HUES64 (cell line): ENCODE measurements at regions not wholly inside any gene's neighbourhood (a gene's known extent, or its start where the extent isn't known, plus 50 kb on each side); places are given as distances from the start of the nearest gene placed in this dataset.

Source experiments
- H3K27ac ChIP-seq: 2 replicates; pipeline ENCODE4 v1.7.0; 2013; ENCODE audit warnings: low read depth, low read length, inconsistent platforms
- H3K27me3 ChIP-seq: 2 replicates; pipeline ENCODE4 v1.6.1; 2013; ENCODE audit warnings: mild to moderate bottlenecking, low read length; ENCODE audit not compliant: insufficient read depth
- H3K36me3 ChIP-seq: 2 replicates; pipeline ENCODE4 v1.6.1; 2013; ENCODE audit warnings: mild to moderate bottlenecking, low read length; ENCODE audit not compliant: insufficient read depth
- H3K4me1 ChIP-seq: 2 replicates; pipeline ENCODE4 v1.6.1; 2013; ENCODE audit warnings: mild to moderate bottlenecking, low read length, moderate library complexity; ENCODE audit not compliant: insufficient read depth
- H3K4me3 ChIP-seq: 2 replicates; pipeline ENCODE4 v1.5.1; 2013; ENCODE audit warnings: mild to moderate bottlenecking, low read length, moderate library complexity
- H3K9ac ChIP-seq: 2 replicates; pipeline ENCODE4 v1.6.1; 2013; ENCODE audit warnings: mild to moderate bottlenecking, low read depth, low read length
- H3K9me3 ChIP-seq: 2 replicates; pipeline ENCODE4 v1.6.1; 2013; ENCODE audit warnings: low read depth, low read length; ENCODE audit not compliant: insufficient read depth
- WGBS: fragments of 150-250, 120-280 bp; methylation state at CpG from one replicate; pipeline ENCODE4 v1.1.7; 2013; ENCODE audit warnings: missing lambda C conversion rate; 5-methylcytosine and 5-hydroxymethylcytosine counted together

DNA sequence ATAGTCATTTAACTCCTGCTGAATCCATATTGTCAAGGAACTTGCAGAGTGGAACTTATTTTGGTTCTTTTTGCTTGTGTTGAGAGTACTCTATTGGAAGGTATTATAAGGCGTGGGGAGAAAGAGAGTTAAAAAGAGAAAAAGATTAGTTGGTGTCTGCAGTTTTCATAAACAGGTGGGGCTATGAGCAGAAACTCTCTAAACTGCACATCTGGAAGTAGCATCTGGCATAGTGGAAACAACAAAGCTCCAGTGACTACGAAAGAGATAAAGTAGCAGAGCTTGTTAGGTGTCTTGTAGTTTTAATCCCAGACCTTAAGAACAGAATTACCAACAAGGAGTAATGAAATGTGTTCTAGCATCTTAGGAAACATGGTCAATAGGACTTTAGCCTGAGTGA is 148.8 kb upstream of the SGO1 start:
- Histone ChIP-seq H3K4me1 (peaks cover 25% of the 10 kb centered on the region), H3K9ac (no peak overlapping the region), H3K36me3 (no peaks in the 10 kb centered on the region), H3K27me3 (no peaks in the 10 kb centered on the region), H3K9me3 (no peaks in the 10 kb centered on the region), H3K27ac (no peak overlapping the region), H3K4me3 (no peak overlapping the region)
- 86% methylated on average over 2 of the region's 2 CpGs for WGBS

DNA sequence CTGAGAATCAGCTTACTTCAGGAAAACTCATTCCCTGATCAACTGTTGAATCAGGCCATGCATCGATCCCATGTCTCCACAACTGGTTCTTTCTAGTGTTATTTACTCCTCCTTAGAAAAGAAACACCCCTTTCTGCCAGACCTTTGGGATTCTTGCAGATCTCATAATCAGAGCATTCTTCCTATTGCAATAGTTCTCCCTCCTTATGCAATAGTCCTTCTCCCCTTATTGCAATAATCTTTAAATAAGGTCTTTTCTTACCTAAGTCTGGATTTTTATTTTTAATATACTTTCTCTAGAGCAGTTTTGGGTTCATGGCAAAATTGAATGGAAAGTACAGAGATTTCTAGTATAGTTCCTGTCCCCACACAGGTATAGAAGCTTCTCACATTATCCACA is 141.9 kb upstream of the SGO1 start:
- no peak overlapping the region for H3K9ac ChIP-seq

DNA sequence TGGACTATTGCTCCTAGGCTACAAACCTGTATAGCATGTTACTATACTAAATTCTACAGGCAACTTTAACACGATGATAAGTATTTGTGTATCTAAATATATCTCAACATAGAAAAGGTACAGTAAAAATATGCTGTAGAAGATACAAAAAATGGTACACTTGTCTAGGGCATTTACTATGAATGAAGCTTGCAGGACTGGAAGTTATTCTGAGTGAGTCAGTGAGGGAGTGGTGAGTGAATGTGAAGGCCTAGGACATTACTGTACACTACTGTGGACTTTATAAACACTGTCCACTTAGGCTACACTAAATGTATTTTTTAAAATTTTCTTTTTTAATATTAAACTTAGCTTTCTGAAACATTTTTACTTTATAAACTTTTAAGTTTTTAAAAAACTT is 140.5 kb upstream of the SGO1 start:
- WGBS, result no CpG with 5 or more reads among the region's 1 CpG
- Histone ChIP-seq H3K36me3 (no peaks in the 10 kb centered on the region), H3K27ac (no peak overlapping the region), H3K9me3 (no peaks in the 10 kb centered on the region), H3K27me3 (no peaks in the 10 kb centered on the region), H3K4me1 (peaks cover 7% of the 10 kb centered on the region), H3K4me3 (no peak overlapping the region), H3K9ac (no peak overlapping the region)

More for the DNA sequence above, 141.9 kb upstream of the SGO1 start:
- Histone ChIP-seq H3K4me1 (peaks cover 9% of the 10 kb centered on the region), H3K9me3 (no peaks in the 10 kb centered on the region), H3K27ac (no peak overlapping the region), H3K36me3 (no peaks in the 10 kb centered on the region), H3K4me3 (no peak overlapping the region), H3K27me3 (no peaks in the 10 kb centered on the region)
- 92% methylated on average over 1 of the region's 1 CpG for WGBS

DNA sequence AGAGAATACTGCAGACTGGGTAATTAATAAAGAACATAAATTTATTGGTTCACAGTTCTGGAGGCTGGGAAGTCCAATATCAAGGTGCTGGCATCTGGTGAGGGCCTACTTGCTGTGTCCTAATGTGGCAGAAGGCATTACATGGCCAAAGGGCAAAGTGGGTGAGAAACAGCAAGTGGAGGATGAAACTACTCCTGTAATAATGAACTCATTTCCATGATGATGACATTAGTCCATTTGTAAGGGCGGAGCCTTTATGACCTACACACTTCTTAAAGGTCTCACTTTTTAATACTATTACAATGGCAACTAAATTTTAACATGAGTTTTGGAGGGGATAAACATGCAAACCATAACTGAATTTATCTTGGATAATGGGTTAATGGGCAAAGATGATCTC is 139.6 kb upstream of the SGO1 start:
- Histone ChIP-seq H3K4me3 (no peak overlapping the region), H3K9ac (no peak overlapping the region), H3K36me3 (no peaks in the 10 kb centered on the region), H3K27me3 (no peaks in the 10 kb centered on the region), H3K4me1 (peaks cover 7% of the 10 kb centered on the region), H3K27ac (no peak overlapping the region), H3K9me3 (no peaks in the 10 kb centered on the region)
- WGBS, result 100% methylated on average over 1 of the region's 1 CpG

DNA sequence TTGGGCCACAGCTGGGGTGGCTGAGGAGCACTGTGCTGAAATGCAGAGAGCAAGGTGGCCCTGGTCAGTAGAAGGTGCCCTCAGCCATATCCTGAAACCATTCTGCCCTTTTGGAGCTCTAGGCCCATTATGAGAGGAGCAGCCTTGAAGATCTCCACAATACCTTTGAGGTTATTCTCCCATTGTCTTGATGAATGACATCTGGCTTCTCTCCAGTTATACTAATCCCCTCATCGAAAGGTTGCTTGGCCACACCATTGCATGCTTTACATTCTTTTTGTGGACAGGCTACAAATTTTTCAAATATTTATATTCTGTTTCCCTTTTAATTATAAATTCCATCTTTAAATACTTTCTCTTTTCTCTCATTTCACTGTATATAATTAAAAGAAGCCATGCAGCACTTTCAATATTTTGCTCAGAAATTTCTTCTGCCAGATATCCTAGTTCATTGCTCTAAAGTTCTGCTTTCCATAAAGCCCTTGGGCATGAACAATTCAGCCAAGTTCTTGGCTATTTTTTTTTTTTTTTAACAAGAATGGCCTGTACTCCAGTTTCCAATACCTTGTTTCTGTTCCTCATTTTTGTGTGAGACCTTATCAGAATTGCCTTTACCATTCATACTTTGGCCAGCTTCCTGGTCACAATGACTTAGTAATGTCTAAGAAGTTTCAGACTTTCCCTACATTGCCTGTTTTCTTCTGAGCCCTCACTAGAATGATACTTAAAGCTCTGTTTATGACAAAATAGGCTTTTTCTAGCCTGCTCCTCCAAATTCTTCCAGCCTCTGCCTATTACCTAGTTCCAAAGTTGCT is 138.9 kb upstream of the SGO1 start:
- Histone ChIP-seq H3K9me3 (no peaks in the 10 kb centered on the region), H3K4me3 (no peak overlapping the region), H3K27me3 (no peaks in the 10 kb centered on the region), H3K9ac (no peak overlapping the region), H3K36me3 (no peaks in the 10 kb centered on the region), H3K27ac (no peak overlapping the region), H3K4me1 (peaks cover 6% of the 10 kb centered on the region)
- WGBS, result 94% methylated on average over 1 of the region's 1 CpG

DNA sequence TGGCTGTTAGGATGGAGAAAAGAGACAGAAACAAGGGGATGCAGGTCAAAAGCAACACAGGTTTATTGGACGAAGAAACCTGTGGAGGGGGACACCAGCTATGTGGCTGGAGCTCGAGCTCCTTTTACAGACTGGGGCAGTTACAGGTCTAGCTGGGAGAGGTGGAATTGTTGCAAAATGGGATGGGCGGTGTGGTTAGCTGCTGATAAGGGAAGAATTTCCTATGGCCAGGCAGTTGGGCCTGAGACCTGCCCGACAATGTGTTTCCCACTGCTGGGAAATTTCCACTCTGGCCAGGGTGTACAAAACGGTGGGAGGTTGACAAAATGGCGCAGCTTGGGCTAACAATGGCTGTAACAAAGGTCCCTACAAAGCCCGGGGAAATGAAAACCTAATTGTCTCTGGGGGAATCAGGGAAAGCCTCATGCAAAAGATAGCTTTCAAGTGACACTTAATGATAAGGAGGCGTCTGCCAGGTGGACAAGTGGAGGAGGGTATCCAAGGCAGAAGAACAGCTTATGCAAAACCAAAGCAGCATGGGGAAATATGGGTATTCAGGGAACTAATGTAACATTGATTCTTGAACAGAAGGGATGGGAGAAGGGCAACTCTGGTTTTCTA is 137.4 kb upstream of the SGO1 start:
- Histone ChIP-seq H3K4me1 (no peaks in the 10 kb centered on the region), H3K27me3 (no peaks in the 10 kb centered on the region), H3K9me3 (no peaks in the 10 kb centered on the region), H3K4me3 (no peak overlapping the region), H3K36me3 (no peaks in the 10 kb centered on the region), H3K9ac (no peak overlapping the region), H3K27ac (no peak overlapping the region)
- WGBS, result 90% methylated on average over 8 of the region's 8 CpGs

DNA sequence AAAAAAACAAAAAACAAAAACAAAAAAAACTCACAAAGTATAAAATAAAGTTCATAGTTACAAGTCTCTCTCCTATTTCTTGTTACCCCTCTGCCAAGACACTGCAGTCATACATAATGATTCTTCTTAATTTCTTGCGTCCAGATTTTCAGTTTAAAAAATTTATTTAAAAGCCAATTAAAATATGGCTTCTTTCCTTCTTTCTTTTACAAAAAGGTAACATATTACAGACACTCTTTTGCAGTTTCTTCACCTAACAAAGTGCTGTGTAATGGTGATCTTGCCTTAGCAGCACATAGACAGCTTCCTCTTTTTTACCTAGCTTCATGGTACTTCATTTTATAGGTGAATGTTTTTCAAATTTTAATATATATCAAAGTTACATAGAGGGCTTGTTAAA is 136.1 kb upstream of the SGO1 start:
- H3K9ac ChIP-seq, result no peak overlapping the region
- H3K27me3 ChIP-seq, result no peaks in the 10 kb centered on the region
- WGBS, result 96% methylated on average over 1 of the region's 1 CpG
- no peaks in the 10 kb centered on the region for H3K9me3 ChIP-seq
- no peak overlapping the region for H3K27ac ChIP-seq
- H3K36me3 ChIP-seq, result no peaks in the 10 kb centered on the region
- H3K4me1 ChIP-seq, result no peaks in the 10 kb centered on the region
- H3K4me3 ChIP-seq, result no peak overlapping the region

DNA sequence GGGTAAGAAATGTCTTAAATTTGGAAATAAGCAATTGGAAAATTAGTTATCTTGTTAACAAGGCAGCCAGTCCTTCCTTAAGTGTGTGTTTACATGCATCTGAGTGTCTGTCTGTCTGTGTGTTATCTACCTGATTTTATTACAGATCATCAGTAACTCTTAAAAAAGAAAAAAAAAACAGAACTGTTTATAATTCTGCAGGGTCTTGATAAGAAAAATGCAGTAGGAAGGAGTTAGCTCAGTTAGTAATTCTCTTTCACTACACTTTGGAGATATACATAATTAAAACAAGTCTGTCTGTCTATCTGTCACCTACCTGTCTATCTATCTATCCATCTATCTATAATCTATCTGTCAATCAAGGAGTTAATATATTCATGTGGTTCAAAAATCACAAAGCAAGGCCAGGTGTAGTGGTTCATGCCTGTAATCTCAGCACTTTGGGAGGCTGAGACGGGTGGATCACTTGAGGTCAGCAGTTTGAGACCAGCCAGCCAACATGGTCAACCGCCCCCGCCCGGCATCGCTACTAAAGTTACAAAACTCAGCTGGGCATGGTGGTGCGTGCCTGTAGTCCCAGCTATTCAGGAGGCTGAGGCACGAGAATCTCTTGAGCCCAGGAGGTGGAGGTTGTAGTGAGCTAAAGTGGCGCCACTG is 135.5 kb upstream of the SGO1 start:
- Histone ChIP-seq H3K27me3 (no peaks in the 10 kb centered on the region), H3K36me3 (no peaks in the 10 kb centered on the region)

DNA sequence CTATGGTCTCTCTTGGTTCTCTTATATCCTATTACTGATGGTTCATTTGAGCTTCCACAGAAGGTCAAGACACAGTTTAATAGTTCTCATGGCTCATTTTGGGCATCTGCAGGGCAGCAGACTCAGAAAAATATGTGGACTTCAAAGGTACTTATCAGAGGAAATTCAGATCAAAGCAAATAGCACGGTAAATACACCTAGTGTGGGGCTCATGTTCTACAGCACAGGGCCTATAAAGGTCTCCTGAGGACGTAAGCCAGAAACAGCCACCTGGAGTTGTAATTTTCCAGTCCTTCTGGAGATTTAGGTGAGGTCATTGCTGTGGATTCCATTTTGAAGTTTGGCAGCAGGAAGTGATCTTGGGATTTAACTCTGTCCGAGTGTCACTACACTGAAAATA is 134.5 kb upstream of the SGO1 start:
- H3K27me3 ChIP-seq, result no peaks in the 10 kb centered on the region
- no peaks in the 10 kb centered on the region for H3K4me1 ChIP-seq
- H3K9me3 ChIP-seq, result no peaks in the 10 kb centered on the region
- no peak overlapping the region for H3K4me3 ChIP-seq
- no peaks in the 10 kb centered on the region for H3K36me3 ChIP-seq
- WGBS, result 89% methylated on average over 2 of the region's 3 CpGs
- no peak overlapping the region for H3K9ac ChIP-seq
- H3K27ac ChIP-seq, result no peak overlapping the region

More for the DNA sequence above, 135.5 kb upstream of the SGO1 start:
- H3K4me3 ChIP-seq, result no peak overlapping the region
- H3K4me1 ChIP-seq, result no peaks in the 10 kb centered on the region
- H3K9me3 ChIP-seq, result no peaks in the 10 kb centered on the region
- no peak overlapping the region for H3K9ac ChIP-seq
- no peak overlapping the region for H3K27ac ChIP-seq
- 96% methylated on average over 8 of the region's 8 CpGs for WGBS

DNA sequence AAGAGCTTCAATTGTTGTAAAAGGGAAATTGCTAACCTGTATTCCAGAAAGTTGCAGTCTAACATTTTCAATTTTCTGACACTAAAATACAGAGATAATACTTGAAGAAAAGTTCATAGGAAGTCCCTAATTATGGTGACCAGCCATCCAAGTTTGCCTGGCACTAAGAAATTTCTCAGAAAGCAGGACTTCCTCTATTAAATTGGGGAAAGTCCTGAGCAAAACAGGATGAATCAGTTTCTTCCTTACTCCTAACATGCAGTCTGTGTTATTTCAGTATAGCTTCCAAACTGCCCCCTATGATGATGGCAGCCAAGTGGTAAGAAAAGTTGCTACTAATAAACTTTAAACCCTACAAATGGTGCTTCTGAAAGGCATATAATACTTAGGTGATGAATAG is 133.5 kb upstream of the SGO1 start:
- no peaks in the 10 kb centered on the region for H3K9me3 ChIP-seq
- H3K27ac ChIP-seq, result no peak overlapping the region
- no peaks in the 10 kb centered on the region for H3K36me3 ChIP-seq
- no peaks in the 10 kb centered on the region for H3K27me3 ChIP-seq
- H3K9ac ChIP-seq, result no peak overlapping the region
- no peaks in the 10 kb centered on the region for H3K4me1 ChIP-seq
- no peak overlapping the region for H3K4me3 ChIP-seq

DNA sequence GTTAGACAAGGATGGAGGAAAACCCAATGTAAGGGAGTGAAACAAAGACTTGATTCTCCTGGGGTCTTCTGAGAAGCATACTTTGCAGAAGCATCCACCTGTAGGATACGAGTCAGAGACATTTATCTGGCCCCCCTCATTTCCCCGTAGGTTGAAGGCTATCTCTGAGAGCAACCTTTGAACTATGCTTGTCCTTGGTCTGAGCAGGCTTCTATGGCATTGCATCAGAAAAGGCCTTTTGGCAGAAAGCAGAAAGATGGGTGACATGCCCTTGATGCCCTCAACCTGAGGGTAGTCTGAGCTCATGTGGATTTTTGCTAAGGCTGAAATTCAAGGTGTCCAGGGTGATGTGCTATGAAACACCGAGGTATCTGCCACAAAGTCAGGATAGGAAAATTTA is 131.6 kb upstream of the SGO1 start:
- WGBS, result 92% methylated on average over 3 of the region's 3 CpGs
- H3K4me1 ChIP-seq, result no peaks in the 10 kb centered on the region
- no peak overlapping the region for H3K9ac ChIP-seq
- H3K9me3 ChIP-seq, result no peaks in the 10 kb centered on the region
- H3K27me3 ChIP-seq, result no peaks in the 10 kb centered on the region
- H3K27ac ChIP-seq, result no peak overlapping the region
- H3K4me3 ChIP-seq, result no peak overlapping the region
- no peaks in the 10 kb centered on the region for H3K36me3 ChIP-seq
